CD4-positive, alpha-beta T cell (primary cell): ENCODE measurements at regions not wholly inside any gene's neighbourhood (a gene's known extent, or its start where the extent isn't known, plus 50 kb on each side); places are given as distances from the start of the nearest gene placed in this dataset.

Source experiments
- ATAC-seq: fragments of 200-7000 bp; cut with Tn5 transposase; one replicate; pipeline ENCODE4 v1.10.0; 2022; ENCODE audit warnings: mild to moderate bottlenecking; ENCODE audit not compliant: poor library complexity
- CTCF ChIA-PET: fragments of 350-600 bp; sonication (Branson Sonifier 250); formaldehyde crosslinking; loops from one replicate; lab custom pipeline; 2021; ENCODE audit warnings: antibody characterized with exemption, inconsistent platforms; lab: Charles Lee
- POLR2A ChIA-PET: fragments of 350-600 bp; sonication (Branson Sonifier 250); formaldehyde crosslinking; loops from one replicate; lab custom pipeline; 2021; ENCODE audit warnings: antibody characterized with exemption, inconsistent platforms; lab: Charles Lee
- DNase-seq, 14 experiments: peaks; one replicate each; pipeline ENCODE4 v3.0.0-alpha.2; 2013 to 2020; ENCODE audit warnings: mixed read lengths in 2 of 14
- H3K27ac ChIP-seq, 2 donors: one replicate each; pipeline versions ENCODE4 v1.5.1 to v1.7.0; 2013; ENCODE audit warnings: low read length in 2 of 2, low read depth in 1 of 2, mild to moderate bottlenecking in 1 of 2
- H3K27me3 ChIP-seq, 2 experiments: 1 replicate in 1 of 2; 2 replicates in 1 of 2; pipeline versions ENCODE4 v1.6.1 to v1.7.0; 2013; ENCODE audit warnings: low read length in 2 of 2, control low read depth in 1 of 2, mild to moderate bottlenecking in 1 of 2, moderate library complexity in 1 of 2; ENCODE audit not compliant: insufficient read depth in 2 of 2, control insufficient read depth in 1 of 2
- H3K36me3 ChIP-seq: one replicate; pipeline ENCODE4 v1.6.1; 2013; ENCODE audit warnings: low read length, control low read depth; ENCODE audit not compliant: insufficient read depth
- H3K4me1 ChIP-seq: one replicate; pipeline ENCODE4 v1.6.1; 2013; ENCODE audit warnings: low read length, control low read depth; ENCODE audit not compliant: insufficient read depth
- H3K4me3 ChIP-seq: one replicate; pipeline ENCODE4 v1.5.1; 2013; ENCODE audit warnings: mild to moderate bottlenecking, low read length, moderate library complexity
- H3K9me3 ChIP-seq, 2 experiments: 1 replicate in 1 of 2; 2 replicates in 1 of 2; pipeline versions ENCODE4 v1.6.1 to v1.7.0; 2013; ENCODE audit warnings: low read length in 2 of 2, mild to moderate bottlenecking in 2 of 2, control low read depth in 1 of 2, moderate library complexity in 1 of 2; ENCODE audit not compliant: control insufficient read depth in 1 of 2, insufficient read depth in 1 of 2
- H3K27ac Mint-ChIP-seq: one replicate; pipeline ENCODE4 v1.8.0; 2020; ENCODE audit warnings: mixed read lengths
- H3K27me3 Mint-ChIP-seq: one replicate; pipeline ENCODE4 v1.8.0; 2021; ENCODE audit warnings: mixed read lengths
- H3K36me3 Mint-ChIP-seq: one replicate; pipeline ENCODE4 v1.8.0; 2021; ENCODE audit warnings: low read depth, mixed read lengths
- H3K4me1 Mint-ChIP-seq: one replicate; pipeline ENCODE4 v1.8.0; 2021; ENCODE audit warnings: low read depth, mixed read lengths
- H3K4me3 Mint-ChIP-seq: one replicate; pipeline ENCODE4 v1.8.0; 2020; ENCODE audit warnings: mild to moderate bottlenecking, mixed read lengths
- H3K9me3 Mint-ChIP-seq: one replicate; pipeline ENCODE4 v1.8.0; 2020; ENCODE audit warnings: mixed read lengths
- CTCF ChIP-seq: fragments of 200-600 bp; IDR thresholded peaks from one replicate; pipeline ENCODE4 v1.8.0; 2022; ENCODE audit warnings: antibody characterized with exemption, mild to moderate bottlenecking
- intact Hi-C, 2 experiments: fragments of 100-400 bp; cut with DNase I in 1 of 2; cut with micrococcal nuclease in 1 of 2; formaldehyde crosslinking; loops; one replicate each; pipeline versions ENCODE4 v1.15.1 to v1.9.0; 2023 to 2025; cut with DNase I, micrococcal nuclease

DNA sequence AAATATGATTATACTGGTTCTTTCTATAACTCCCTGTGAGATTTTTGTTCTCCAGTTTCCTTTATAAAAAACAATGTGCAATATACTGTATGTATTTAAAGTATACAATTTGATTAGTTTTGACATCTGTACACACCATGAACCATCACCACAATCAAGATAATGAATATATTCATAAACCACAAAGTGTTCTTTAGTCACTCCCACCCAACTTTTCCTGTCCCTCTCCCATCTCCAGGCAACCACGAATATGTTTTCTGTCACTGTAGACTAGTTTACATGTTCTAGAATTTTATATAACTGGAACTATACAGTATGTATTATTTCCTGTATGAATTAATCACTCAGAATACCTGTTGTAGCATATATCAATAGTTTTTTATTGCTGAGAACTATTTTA is 177.0 kb upstream of the MBNL1 start:
- CTCF ChIA-PET: no interaction called here

DNA sequence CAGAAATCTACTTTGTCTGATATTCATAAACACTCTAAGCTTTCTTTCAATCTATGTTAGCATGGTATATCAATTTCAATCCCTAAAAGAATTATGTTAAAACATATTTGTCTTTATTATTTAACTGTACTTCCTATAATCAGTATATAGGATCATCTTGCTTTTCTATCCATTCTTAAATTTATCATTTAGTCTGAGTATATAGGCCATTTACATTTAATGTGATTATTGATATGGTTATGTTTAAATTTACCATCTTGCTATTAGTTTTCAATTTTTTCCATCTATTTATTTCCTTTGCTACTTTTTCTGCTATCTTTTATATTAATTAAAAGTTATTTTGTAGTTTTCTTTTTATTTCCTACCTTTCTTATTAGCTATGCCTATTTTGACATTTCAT is 174.8 kb upstream of the MBNL1 start:
- ChIA-PET CTCF (no interaction called here), POLR2A (no interaction called here)
- ATAC-seq (no peak), DNase-seq (no peak)
- H3K27ac ChIP-seq: no peak overlapping the region
- H3K4me1 ChIP-seq: no peaks in the 10 kb centered on the region
- no peaks in the 10 kb centered on the region for H3K27me3 ChIP-seq
- Mint-ChIP-seq H3K4me3 (no peak overlapping the region), H3K27me3 (no peaks in the 10 kb centered on the region), H3K27ac (no peak overlapping the region), H3K4me1 (peaks cover 4% of the 10 kb centered on the region), H3K36me3 (no peaks in the 10 kb centered on the region), H3K9me3 (no peaks in the 10 kb centered on the region)
- no peaks in the 10 kb centered on the region for H3K9me3 ChIP-seq
- no peaks in the 10 kb centered on the region for H3K36me3 ChIP-seq
- no peak for TF ChIP-seq CTCF
- H3K4me3 ChIP-seq: no peak overlapping the region
- intact Hi-C loops: no loop called here

More for the DNA sequence above, 177.0 kb upstream of the MBNL1 start:
- DNase-seq (no peak), ATAC-seq (no peak)
- no peak overlapping the region for H3K27ac Mint-ChIP-seq
- H3K4me3 Mint-ChIP-seq: no peak overlapping the region
- H3K36me3 Mint-ChIP-seq: no peaks in the 10 kb centered on the region
- TF ChIP-seq CTCF: no peak
- H3K4me1 Mint-ChIP-seq: peaks cover 4% of the 10 kb centered on the region
- Histone ChIP-seq H3K27me3 (no peaks in the 10 kb centered on the region), H3K9me3 (no peaks in the 10 kb centered on the region), H3K27ac (no peak overlapping the region), H3K4me3 (no peak overlapping the region), H3K36me3 (no peaks in the 10 kb centered on the region), H3K4me1 (no peaks in the 10 kb centered on the region)
- H3K27me3 Mint-ChIP-seq: no peaks in the 10 kb centered on the region
- POLR2A ChIA-PET: no interaction called here
- no peaks in the 10 kb centered on the region for H3K9me3 Mint-ChIP-seq
- intact Hi-C loops: loop anchor here in 1 of 2 experiments (2.0 kb wide), 1 partner anchor 53 kb away; no protein-coding TSS in a partner anchor

- H3K36me3 Mint-ChIP-seq: no peaks in the 10 kb centered on the region
- no peaks in the 10 kb centered on the region for H3K27me3 ChIP-seq
- CTCF ChIA-PET: no interaction called here
- no peak overlapping the region for H3K4me3 Mint-ChIP-seq
- H3K9me3 ChIP-seq: no peaks in the 10 kb centered on the region
- peaks cover 4% of the 10 kb centered on the region for H3K4me1 Mint-ChIP-seq
- DNase-seq (no peak), ATAC-seq (no peak)
- intact Hi-C loops: no loop called here
- no peaks in the 10 kb centered on the region for H3K9me3 Mint-ChIP-seq
- no peak overlapping the region for H3K4me3 ChIP-seq
- H3K4me1 ChIP-seq: no peaks in the 10 kb centered on the region
- H3K27me3 Mint-ChIP-seq: no peaks in the 10 kb centered on the region
- H3K27ac Mint-ChIP-seq: no peak overlapping the region
- no peak for TF ChIP-seq CTCF
- POLR2A ChIA-PET: no interaction called here
- no peak overlapping the region for H3K27ac ChIP-seq
- H3K36me3 ChIP-seq: no peaks in the 10 kb centered on the region
Measured at GRCh38 chr3:152094406-152094805, 174.3 kb upstream of the MBNL1 start.
